ENCODE measurements at regions not wholly inside any gene's neighbourhood (a gene's known extent, or its start where the extent isn't known, plus 50 kb on each side); places are given as distances from the start of the nearest gene placed in this dataset.
"Not testable (repeated sequence)": the region's sequence is repeated elsewhere in the genome, so short reads cannot be mapped to it uniquely, and the experiment has no call there.

- no peak for DNase-seq
Measured at GRCh38 chrY:12212394-12212793, 488.6 kb upstream of the USP9Y start.

- no peak for DNase-seq
Measured at GRCh38 chrY:12215564-12216022, 485.4 kb upstream of the USP9Y start.

- DNase-seq: no peak
Measured at GRCh38 chrY:12230921-12231320, 470.1 kb upstream of the USP9Y start.

- no peak for DNase-seq
Measured at GRCh38 chrY:12236399-12236798, 464.6 kb upstream of the USP9Y start.

- not testable (repeated sequence) for DNase-seq
Measured at GRCh38 chrY:12240326-12240725, 460.7 kb upstream of the USP9Y start.

- DNase-seq: no peak
Measured at GRCh38 chrY:12244146-12244545, 456.9 kb upstream of the USP9Y start.

GRCh38 chrY:12253756-12254155, 447.3 kb upstream of the USP9Y start:
- DNase-seq: no peak

- DNase-seq: no peak
Measured at GRCh38 chrY:12271162-12271561, 429.9 kb upstream of the USP9Y start.

- no peak for DNase-seq
Measured at GRCh38 chrY:12285608-12286007, 415.4 kb upstream of the USP9Y start.

GRCh38 chrY:12288919-12289318, 412.1 kb upstream of the USP9Y start:
- no peak for DNase-seq

GRCh38 chrY:12289415-12289814, 411.6 kb upstream of the USP9Y start:
- no peak for DNase-seq

- DNase-seq: no peak
Measured at GRCh38 chrY:12292542-12292941, 408.5 kb upstream of the USP9Y start.

- DNase-seq: no peak
Measured at GRCh38 chrY:12296460-12296859, 404.6 kb upstream of the USP9Y start.

GRCh38 chrY:12299796-12300195, 401.2 kb upstream of the USP9Y start:
- DNase-seq: not testable (repeated sequence)

- no peak for DNase-seq
Measured at GRCh38 chrY:12303464-12303863, 397.6 kb upstream of the USP9Y start.

- DNase-seq: no peak
Measured at GRCh38 chrY:12305456-12305855, 395.6 kb upstream of the USP9Y start.

- no peak for DNase-seq
Measured at GRCh38 chrY:12309212-12309611, 391.8 kb upstream of the USP9Y start.

- DNase-seq: no peak
Measured at GRCh38 chrY:12310832-12311231, 390.2 kb upstream of the USP9Y start.

GRCh38 chrY:12327751-12328150, 373.3 kb upstream of the USP9Y start:
- DNase-seq: no peak

- DNase-seq: not testable (repeated sequence)
Measured at GRCh38 chrY:12331917-12332316, 369.1 kb upstream of the USP9Y start.

- no peak for DNase-seq
Measured at GRCh38 chrY:12343211-12343610, 357.8 kb upstream of the USP9Y start.

GRCh38 chrY:12348181-12348580, 352.9 kb upstream of the USP9Y start:
- no peak for DNase-seq

GRCh38 chrY:12357204-12357603, 343.8 kb upstream of the USP9Y start:
- DNase-seq: no peak

GRCh38 chrY:12357655-12358054, 343.4 kb upstream of the USP9Y start:
- no peak for DNase-seq

GRCh38 chrY:12358337-12358736, 342.7 kb upstream of the USP9Y start:
- DNase-seq: no peak

GRCh38 chrY:12359867-12360266, 341.2 kb upstream of the USP9Y start:
- DNase-seq: no peak
